ENCODE measurements at regions not wholly inside any gene's neighbourhood (a gene's known extent, or its start where the extent isn't known, plus 50 kb on each side); places are given as distances from the start of the nearest gene placed in this dataset.

- no peak for TF ChIP-seq ZNF274 (IDR thresholded peaks at IDR 0.05; ENCODE audit: borderline replicate concordance, extremely low read depth, low read length)
- no peak for TF ChIP-seq EZH2 (IDR thresholded peaks at IDR 0.05; ENCODE audit: low read depth, low read length, severe bottlenecking)
- TF ChIP-seq RAD21 (IDR thresholded peaks at IDR 0.05 in 1 of 2, conservative IDR thresholded peaks at IDR 0.05 in 1 of 2; ENCODE audit: low read depth in 2 of 2, low read length in 2 of 2): no peak
Observed at GRCh38 chr2:57726294-57726693, 320.3 kb upstream of the VRK2 start (continued).

All from H1 (cell line).